ENCODE measurements at regions not wholly inside any gene's neighbourhood (a gene's known extent, or its start where the extent isn't known, plus 50 kb on each side); places are given as distances from the start of the nearest gene placed in this dataset.

- TF ChIP-seq CTCF (IDR thresholded peaks at IDR 0.05) = no peak
- no peak for TF ChIP-seq POLR2A (IDR thresholded peaks at IDR 0.05)
- TF ChIP-seq EP300 (IDR thresholded peaks at IDR 0.05) = no peak
These were observed 424.6 kb upstream of the NFE2L3 start for GRCh38 chr7:25727446-25727845.
